ENCODE measurements at regions not wholly inside any gene's neighbourhood (a gene's known extent, or its start where the extent isn't known, plus 50 kb on each side); places are given as distances from the start of the nearest gene placed in this dataset.
"Not testable (repeated sequence)": the region's sequence is repeated elsewhere in the genome, so short reads cannot be mapped to it uniquely, and the experiment has no call there.

DNA sequence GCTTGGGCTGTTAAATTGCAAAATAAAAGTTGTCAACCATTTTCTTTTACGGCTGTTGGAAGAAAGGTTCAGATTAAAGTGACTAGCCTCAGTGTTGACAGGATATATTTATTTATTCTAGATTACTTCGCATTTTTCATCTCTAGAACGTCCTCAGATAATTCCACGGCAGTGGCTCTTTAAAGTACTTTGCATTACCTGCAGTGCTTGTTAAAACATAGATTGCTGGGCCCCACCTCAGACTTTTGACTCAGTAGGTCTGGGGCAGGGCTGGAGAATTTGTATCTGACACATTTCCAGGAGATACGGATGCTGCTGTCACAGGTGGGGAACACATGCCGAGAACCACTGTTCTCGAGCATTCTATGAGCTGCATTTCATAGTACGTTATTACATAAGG lies 292.7 kb downstream of the EDEM1 start:
- DNase-seq: no peak

DNA sequence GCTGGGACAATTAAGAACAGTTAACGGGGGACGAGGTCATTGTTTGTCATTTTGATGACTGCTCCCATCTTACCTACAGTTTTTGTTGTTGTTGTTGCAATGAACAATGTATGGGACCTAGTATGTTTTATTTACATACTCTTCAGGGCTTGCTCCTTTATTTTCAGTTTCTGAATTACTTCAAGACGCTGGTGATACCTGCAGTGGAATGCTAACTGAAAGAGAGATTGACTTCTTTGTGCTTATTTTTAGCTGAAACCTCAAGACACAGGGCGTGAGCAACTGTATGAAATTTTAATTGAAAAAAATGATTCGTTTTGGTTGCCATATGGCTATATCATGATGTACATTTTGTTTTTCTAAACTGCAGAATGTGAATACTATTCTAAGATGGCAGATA lies 297.9 kb downstream of the EDEM1 start:
- DNase-seq: no peak

DNA sequence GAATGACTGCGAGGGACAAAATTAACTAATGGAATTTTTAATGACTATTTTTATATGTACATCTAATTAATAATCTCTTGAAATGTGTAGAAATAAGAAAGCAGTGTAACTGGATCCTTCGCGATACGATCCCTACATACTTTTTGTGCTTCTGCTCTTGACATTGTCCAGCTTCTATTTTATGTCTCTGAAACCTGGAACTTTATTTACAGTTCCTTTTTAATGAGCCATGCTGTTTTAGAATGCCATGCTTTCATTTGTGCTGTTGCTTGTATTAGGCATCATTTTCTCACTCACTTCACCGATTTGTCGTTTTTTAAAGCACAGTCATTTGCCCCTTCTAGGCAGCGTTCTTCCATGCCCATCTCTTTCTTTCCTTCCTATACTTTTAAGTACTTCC lies 301.3 kb downstream of the EDEM1 start:
- DNase-seq: no peak

DNA sequence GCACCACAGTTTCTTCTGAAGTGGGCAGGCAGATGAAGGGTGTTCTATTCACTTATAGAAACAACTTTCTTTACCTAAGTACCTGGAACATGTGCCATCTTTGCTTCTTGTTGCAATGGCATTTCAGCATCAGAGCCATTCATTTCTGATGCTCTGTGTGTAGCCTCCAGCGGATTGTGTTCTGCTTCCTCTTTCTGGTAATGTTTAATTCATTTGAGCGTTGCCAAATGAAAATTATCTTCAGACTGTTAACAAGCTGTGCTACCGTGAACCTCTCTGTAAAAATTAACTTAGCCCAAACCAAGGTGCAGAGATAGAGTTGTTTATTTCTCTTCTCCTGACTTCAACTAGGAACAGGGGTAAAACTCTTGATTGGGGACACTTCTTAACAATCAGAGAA lies 302.0 kb downstream of the EDEM1 start:
- no peak for DNase-seq

DNA sequence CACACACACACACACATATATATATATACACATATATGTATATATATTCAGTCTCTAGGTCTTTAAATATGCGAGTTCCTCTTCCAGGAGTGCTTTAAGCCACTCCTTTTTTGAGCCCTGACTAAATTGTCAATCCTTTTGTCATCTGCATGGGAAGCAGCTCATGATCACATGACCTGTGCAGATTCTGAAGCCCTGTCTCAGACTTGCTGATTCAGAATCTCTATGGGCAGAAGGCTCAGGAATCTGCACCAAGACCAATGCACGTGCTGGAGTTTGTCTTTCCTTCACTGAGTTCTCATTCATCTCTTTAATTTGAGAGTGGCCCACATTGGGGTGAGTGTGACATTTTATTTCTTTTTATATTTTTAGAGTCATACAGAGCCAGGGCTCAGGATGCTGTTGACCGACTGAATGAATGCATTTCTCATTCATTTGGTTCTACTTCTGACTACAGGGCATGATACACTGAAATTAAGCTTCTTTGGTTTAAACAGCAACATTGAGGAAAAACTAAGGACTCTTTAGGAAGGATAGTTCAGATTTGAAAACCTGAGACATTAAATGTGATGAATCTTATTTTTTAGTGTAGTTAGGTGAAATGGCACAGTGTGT lies 307.5 kb downstream of the EDEM1 start:
- DNase-seq: no peak

DNA sequence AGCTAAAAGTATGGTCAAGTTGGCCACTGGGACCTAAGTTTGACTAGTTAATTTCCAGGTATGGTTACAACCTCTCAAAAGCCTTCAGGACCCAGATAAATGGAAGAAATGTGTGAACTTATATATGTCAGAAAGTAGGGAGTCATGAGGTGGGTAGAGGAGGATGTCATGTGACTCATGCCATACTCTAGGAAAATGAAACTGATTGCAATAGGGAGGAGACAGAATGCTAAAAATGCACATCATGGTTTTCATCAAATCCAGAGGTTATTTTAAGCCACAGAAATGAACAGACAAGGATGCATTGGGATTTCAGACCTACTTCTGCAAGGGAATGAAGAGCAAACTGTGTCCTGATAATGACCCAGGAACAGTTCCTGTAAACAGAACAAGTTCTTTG lies 310.0 kb downstream of the EDEM1 start:
- DNase-seq: no peak

DNA sequence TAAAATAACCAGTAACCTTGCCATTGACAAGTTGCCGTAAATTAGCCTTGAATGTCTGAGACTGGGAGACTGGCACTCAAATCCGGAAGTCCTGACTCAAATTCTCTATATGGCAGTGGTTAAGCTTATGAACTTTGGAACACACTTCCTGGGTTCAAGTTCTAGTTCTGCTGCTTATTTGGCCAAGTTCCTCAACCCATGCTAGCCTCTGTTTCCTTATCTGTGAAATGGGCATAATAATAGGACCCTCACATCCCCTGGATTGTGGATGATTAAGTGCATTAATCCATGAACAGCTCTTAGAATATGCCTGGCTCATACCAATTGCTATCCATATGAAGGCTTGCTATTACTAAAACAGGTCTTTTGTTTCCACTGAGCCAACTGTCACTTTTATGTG lies 311.5 kb downstream of the EDEM1 start:
- DNase-seq: no peak

DNA sequence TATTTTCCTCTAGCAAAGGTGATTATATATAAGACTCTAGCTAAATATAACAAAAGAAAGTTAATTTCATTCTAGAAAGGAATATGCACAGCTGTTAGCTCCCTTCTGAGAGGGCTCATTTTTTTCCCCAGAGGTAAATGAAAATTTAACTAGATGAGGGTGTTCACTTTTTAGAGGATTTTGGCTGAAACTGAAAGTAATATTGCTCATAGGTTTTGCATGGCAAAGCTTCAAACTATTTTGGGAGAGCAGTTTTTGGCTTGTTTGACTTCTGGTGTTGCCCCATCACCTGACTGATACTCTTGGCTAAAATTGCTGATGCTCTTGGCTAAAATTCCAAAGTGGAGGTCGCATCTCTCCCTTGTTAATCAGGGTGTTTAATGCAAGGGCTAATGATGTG lies 311.9 kb downstream of the EDEM1 start:
- DNase-seq: no peak

DNA sequence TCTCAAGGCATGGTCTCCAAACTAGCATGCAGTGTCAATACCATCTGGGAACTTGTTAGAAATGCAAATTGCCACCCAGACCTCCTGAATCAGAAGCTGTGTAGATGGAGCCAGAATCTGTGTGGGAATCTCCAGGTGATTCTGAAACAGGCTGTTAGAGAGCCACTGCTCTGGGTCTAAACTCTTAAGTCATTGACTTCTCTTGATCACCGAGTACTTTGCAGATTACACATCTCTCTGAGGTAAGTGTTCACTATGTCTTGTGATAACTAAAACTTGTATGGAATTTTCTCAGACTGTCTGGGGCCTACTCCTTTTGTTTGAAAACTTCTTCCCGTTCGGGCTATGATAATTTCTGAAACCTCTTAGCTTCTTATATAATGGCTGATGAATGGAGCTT lies 315.6 kb downstream of the EDEM1 start:
- no peak for DNase-seq

DNA sequence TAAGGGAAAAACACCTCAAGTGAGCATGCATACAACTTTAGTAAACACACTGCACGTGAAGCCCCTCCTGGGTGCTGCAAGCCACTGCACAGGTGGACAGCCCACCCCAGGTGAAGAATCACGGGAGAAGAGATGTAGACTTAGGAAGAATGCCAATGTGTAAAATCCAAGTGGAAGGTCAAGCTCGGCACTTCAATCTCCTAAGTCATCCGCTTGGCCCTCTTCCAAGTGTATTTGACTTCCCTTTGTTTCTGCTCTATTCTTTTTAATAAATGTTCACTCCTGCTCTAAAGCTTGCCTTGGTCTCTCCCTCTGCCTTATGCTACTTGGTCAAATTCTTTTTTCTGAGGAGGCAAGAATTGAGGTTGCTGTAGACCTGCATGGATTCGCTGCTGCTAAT lies 316.6 kb downstream of the EDEM1 start:
- no peak for DNase-seq

DNA sequence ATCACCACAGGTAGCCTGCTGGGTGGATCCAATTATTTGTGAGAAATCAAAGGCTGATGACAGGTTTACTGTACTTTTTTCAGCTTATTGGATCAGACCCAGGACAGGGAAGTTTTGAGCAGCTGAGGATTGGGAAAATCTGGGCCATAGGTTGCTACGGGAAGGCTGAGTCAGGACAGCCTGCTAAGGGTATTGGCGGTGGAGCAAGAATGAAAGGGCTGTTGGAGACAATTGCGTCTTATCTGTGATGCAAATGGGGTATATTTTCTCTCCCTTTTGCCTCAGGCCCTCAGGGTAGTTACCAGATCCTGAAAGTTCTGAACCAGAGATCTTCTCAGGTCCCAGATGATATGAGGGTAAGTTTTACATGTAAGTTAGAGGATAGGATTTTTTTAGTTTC lies 317.7 kb downstream of the EDEM1 start:
- DNase-seq: no peak

DNA sequence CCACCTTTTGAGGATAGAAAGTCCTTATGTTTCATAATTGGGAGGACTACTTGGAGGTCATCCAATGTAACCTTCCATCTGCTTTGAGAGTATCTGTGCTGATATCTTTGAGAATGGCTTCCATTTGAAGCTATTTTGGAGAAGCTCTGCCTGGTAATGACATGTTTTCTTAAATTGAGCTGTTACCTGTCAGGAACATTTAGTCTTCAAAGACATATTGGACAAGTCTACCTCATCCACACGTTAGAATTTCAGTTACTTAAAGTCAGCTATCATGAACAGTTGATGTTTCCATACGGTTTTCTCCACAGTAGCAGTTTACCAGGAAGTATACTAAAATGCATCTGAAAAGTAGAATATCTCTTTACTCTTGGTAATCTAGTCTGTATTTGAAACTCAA lies 318.5 kb downstream of the EDEM1 start:
- no peak for DNase-seq

DNA sequence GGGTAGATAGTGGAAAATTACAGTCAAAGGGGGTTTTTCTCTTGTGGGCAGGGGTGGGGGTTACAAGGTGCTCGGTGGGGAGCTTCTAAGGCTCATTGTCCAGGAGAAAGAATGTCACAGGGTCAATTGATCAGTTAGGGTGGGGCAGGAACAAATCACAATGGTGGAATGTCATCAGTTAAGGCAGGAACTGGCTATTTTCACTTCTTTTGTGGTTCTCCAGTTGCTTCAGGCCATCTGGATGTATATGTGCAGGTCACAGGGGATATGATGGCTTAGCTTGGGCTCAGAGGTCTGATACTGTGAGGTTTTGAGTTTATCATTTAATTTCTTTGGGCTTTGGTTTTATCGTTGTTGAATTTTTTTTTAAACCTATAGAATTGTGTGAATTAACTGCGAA lies 321.4 kb downstream of the EDEM1 start:
- not testable (repeated sequence) for DNase-seq

DNA sequence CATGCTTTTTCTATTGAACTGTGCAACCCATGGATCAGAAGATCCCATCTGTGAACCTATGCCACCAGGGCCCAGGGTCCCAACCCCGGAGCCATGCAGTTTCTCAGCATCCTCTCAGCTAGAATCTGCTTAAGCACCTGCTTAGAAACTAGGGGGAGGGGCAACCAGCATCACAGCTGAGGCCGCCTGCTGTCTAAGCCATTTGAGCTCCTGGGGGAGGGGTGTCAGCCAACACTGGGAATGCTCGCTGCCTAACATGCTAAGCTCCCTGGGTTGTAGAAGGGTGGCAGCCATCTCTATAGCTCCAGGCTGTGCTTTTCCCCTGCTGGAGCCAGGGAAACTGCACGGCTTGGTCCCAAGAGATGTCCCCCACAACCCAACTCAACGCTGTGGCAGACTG lies 322.8 kb downstream of the EDEM1 start:
- no peak for DNase-seq

DNA sequence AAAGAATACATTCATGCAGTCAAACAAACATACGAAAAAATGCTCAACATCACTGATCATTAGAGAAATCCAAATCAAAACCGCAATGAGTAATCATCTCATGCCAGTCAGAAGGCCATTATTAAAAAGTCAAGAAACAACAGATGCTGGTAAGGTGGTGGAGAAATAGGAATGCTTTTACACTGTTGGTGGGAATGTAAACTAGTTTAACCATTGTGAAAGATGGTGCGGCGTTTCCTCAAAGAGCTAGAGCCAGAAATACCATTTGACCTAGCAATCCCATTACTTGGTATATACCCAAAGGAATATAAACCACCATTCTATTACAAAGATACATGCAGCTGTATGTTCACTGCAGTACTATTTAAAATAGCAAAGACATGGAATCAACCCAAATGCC lies 330.4 kb downstream of the EDEM1 start:
- no peak for DNase-seq

DNA sequence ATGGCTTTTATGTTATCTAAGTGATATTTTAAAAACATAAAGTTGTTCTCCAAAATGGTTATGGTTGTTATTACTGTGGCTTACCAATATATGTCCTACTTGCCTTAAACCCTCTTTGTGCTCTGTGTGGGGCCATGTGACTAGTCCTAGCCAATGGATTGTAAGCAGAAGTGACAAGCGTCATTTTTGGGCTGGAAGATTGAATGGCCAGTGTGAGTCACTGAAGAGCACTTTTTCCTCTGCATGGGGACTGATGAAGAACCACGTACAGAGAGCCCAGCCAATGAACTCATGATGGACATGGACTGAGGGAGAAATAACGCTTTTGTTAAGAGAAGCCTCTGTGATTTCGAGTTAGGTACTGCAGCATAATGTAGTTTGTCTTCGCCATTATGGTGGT lies 332.7 kb downstream of the EDEM1 start:
- no peak for DNase-seq

DNA sequence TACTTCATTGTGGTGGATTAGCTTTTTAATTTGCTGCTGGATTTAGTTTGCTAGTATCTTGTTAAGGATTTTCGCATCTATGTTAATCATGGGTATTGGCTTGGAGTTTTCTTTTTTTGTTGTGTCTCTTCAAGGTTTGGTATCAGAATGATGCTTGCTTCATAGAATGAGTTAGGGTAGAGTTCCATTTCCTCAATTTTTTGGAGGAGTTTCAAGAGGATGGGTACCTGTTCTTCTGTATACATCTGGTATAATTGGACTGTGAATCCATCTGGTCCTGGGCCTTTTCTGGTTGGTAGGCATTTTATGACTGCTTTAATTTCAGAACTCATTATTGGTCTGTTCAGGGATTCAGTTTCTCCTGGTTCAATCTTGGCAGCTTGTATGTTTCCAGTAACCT lies 335.6 kb downstream of the EDEM1 start:
- DNase-seq: no peak

DNA sequence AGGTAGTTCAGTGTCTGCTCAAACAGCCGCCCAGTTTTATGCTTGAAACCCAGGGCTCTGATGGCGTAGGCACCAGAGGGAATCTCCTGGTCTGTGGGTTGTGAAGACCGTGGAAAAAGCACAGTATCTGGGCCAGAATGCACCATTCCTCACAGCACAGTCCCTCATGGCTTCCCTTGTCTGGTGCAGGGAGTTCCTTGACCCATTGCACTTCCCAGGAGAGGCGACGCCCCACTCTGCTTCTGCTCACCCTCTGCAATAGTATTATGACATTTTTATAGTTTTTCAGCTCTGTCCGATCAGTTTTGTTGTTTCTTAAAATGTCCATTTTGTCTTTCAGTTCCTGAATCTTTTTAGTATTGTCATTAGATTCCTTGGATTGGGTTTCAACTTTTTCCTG lies 343.5 kb downstream of the EDEM1 start:
- no peak for DNase-seq

DNA sequence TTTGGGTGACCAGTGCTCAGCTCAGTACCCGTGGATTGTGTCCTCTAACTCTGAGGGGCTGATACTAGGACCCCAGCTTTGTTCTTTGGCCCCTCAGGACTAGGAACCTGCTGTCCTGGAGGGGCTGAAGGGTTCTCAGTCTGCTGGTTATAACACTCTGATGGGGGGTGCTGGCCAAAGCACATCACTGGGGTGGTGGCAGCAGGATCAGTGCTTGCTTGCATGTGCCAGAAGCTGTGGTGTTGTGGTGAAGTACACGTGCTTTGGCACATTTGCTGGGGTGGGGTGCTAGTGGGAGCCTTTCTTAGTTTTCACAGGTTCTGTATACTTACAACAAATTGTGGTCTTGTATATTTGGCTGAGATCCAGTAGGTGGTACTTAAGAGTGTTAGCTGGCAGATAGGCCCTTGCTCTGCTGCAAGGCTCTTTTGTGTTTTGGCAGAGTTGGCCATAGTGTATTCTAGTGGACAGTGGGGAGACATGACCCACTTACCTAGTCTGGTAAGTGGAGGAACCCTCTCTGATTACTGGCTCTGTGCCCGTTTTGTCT lies 344.3 kb downstream of the EDEM1 start:
- no peak for DNase-seq

DNA sequence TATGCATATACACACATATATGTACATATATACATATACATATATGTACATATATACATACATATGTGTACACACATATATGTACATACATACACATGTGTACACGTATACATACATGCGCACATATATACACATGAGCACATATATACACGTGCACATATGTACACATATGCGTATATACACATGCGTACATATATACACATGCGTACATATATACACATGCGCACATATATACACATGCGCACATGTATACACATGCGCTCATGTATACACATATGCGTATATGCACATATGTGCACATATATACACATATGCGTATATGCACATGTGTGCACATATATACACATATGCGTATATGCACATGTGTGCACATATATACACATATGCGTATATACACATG lies 353.0 kb downstream of the EDEM1 start:
- DNase-seq: no peak

DNA sequence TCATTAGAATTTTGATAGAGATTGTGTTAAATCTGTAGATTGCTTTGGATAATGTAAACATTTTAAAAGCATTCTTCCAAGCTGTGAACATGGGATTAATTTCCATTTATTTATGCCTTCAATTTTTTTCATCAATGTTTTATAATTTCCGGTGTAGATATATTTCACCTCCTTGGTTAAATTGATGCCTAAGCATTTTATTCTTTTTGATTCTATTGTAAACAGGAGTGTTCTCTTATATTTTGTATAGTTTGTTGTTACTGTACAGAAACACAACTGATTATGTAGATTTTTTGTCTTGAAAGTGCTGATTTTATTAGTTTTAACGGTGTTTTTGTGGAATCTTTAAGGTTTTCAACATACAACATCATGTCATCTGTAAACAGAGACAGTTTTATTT lies 355.0 kb downstream of the EDEM1 start:
- no peak for DNase-seq

DNA sequence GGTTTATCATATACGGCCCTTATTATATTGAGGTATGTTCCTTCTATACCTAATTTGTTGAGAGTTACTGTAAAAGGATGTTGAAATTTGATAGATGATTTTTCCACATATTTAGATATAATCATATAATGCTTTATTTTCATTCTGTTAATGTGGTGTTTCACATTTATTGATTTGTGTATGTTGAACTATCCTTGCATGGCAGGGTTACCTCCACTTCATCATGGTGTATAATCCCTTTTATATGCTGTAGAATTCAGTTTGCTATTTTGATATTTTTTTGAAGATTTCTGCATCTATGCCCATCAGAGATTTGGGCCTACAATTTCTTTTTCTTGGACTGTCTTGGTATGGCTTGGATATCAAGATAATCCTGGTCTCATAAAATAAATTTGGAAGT lies 355.5 kb downstream of the EDEM1 start:
- DNase-seq: no peak

DNA sequence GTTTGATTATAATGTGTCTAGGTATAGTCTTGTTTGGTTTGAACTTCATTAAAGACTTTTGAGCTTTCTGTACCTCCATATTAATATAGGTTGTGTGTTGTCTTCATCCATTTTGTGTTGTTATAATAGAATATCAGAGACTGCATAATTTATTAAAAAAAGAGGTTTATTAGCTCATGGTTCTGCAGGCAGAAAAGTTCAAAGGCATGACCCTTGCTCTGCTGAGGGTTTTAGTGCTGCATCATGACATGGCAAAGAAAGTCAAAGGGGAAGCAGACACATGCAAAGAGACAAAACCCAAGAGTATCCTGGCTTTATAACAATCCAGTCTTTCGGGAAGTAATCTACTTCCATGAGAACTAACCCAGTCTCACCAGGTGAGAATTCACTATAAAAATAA lies 358.2 kb downstream of the EDEM1 start:
- no peak for DNase-seq

DNA sequence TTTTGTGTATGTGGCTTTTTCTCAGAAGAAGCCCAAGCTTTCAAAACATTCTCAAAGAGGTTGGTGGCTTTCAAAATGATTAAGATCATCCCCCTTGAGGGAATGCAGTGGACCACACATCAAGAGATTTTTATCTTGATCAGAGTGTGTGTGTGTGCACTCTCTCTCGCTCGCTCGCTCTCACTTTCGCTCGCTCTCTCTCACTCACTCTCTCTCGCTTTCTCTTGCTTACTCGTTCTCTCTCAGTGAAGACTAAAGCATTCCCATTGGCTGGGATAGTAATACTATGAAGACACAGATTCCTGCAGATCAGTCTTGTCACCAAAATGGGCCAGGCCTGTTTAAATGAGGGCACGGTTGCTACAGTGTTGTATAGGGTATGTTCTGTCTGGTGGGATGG lies 365.7 kb downstream of the EDEM1 start:
- DNase-seq: no peak

DNA sequence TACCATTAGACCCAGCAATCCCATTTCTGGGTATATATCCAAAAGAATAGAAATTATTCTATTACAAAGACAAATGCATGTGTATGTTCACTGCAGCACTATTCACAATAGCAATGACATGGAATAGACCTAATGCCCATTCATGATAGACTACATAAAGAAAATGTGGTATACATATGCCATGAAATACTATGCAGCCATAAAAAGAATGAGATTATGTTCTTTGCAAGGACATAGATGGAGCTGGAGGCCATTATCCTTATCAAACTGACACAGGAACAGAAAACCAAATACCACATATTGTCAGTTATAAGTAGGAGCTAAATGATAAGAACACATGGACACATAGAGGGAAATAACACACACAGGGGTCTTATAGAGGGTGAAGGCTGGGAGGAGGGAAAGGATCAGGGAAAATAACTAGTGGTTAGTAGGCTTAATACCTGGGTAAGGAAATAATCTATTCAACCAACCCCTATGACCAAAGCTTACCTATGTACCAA lies 366.8 kb downstream of the EDEM1 start:
- DNase-seq: no peak

All from femur (tissue), 1 donor.